ENCODE measurements at regions not wholly inside any gene's neighbourhood (a gene's known extent, or its start where the extent isn't known, plus 50 kb on each side); places are given as distances from the start of the nearest gene placed in this dataset.

DNA sequence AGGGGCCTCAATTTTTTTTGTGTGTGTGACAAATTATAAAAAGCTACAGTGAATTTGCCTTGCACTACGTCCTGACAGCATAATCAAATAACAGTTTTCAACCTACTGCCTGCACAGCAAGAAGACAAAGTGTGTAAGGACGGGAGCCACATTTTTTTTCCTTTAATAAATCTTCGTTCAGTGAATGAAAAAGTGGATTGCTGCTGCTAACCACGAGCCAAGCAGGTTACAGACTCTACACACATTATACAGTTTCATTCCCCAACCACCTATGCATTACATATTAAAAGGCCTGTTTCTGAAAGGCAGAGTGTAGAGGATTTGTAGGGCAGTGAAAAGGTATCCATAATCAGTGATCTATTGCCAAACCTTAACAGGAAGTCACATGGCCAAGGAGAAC lies 570.0 kb upstream of the BTBD3 start (continued):
- TF ChIP-seq, protein P1, sequence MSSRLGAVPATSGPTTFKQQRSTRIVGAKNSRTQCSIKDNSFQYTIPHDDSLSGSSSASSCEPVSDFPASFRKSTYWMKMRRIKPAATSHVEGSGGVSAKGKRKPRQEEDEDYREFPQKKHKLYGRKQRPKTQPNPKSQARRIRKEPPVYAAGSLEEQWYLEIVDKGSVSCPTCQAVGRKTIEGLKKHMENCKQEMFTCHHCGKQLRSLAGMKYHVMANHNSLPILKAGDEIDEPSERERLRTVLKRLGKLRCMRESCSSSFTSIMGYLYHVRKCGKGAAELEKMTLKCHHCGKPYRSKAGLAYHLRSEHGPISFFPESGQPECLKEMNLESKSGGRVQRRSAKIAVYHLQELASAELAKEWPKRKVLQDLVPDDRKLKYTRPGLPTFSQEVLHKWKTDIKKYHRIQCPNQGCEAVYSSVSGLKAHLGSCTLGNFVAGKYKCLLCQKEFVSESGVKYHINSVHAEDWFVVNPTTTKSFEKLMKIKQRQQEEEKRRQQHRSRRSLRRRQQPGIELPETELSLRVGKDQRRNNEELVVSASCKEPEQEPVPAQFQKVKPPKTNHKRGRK (CRISPR knock-in tag; IDR thresholded peaks at IDR 0.05): no peak
- TF ChIP-seq SYNCRIP (IDR thresholded peaks at IDR 0.05; ENCODE audit: insufficient read depth, low read depth, low read length) (no peak), ZNF225 (CRISPR knock-in tag; IDR thresholded peaks at IDR 0.05) (no peak), TBX2 (CRISPR knock-in tag; IDR thresholded peaks at IDR 0.05; ENCODE audit: borderline replicate concordance) (no peak), ZNF17 (CRISPR knock-in tag; IDR thresholded peaks at IDR 0.05) (no peak), ZNF460 (CRISPR knock-in tag; IDR thresholded peaks at IDR 0.05; ENCODE audit: borderline replicate concordance) (no peak), SIX1 (CRISPR knock-in tag; IDR thresholded peaks at IDR 0.05; ENCODE audit: borderline replicate concordance) (no peak)
- TF ChIP-seq, protein P2, sequence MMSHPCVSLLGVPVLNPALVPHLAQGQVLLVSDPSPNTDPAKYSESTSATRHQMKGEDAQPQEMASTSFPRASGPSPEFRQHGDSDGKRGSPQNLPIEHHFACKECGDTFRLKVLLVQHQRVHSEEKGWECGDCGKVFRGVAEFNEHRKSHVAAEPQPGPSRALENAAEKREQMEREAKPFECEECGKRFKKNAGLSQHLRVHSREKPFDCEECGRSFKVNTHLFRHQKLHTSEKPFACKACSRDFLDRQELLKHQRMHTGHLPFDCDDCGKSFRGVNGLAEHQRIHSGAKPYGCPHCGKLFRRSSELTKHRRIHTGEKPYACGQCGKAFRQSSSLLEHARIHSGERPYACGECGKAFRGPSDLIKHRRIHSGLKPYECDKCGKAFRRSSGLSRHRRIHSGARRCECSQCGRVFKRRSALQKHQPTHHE (CRISPR knock-in tag; IDR thresholded peaks at IDR 0.05; ENCODE audit: borderline replicate concordance): no peak
- TF ChIP-seq, protein P3, sequence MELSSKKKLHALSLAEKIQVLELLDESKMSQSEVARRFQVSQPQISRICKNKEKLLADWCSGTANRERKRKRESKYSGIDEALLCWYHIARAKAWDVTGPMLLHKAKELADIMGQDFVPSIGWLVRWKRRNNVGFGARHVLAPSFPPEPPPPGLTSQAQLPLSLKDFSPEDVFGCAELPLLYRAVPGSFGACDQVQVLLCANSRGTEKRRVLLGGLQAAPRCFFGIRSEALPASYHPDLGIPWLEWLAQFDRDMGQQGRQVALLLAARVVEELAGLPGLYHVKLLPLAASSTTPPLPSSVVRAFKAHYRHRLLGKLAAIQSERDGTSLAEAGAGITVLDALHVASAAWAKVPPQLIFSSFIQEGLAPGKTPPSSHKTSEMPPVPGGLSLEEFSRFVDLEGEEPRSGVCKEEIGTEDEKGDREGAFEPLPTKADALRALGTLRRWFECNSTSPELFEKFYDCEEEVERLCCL (CRISPR knock-in tag; IDR thresholded peaks at IDR 0.05; ENCODE audit: borderline replicate concordance): no peak
- TF ChIP-seq, protein P4, sequence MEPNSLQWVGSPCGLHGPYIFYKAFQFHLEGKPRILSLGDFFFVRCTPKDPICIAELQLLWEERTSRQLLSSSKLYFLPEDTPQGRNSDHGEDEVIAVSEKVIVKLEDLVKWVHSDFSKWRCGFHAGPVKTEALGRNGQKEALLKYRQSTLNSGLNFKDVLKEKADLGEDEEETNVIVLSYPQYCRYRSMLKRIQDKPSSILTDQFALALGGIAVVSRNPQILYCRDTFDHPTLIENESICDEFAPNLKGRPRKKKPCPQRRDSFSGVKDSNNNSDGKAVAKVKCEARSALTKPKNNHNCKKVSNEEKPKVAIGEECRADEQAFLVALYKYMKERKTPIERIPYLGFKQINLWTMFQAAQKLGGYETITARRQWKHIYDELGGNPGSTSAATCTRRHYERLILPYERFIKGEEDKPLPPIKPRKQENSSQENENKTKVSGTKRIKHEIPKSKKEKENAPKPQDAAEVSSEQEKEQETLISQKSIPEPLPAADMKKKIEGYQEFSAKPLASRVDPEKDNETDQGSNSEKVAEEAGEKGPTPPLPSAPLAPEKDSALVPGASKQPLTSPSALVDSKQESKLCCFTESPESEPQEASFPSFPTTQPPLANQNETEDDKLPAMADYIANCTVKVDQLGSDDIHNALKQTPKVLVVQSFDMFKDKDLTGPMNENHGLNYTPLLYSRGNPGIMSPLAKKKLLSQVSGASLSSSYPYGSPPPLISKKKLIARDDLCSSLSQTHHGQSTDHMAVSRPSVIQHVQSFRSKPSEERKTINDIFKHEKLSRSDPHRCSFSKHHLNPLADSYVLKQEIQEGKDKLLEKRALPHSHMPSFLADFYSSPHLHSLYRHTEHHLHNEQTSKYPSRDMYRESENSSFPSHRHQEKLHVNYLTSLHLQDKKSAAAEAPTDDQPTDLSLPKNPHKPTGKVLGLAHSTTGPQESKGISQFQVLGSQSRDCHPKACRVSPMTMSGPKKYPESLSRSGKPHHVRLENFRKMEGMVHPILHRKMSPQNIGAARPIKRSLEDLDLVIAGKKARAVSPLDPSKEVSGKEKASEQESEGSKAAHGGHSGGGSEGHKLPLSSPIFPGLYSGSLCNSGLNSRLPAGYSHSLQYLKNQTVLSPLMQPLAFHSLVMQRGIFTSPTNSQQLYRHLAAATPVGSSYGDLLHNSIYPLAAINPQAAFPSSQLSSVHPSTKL (CRISPR knock-in tag; IDR thresholded peaks at IDR 0.05): no peak
